A549 (cell line): ENCODE measurements at regions not wholly inside any gene's neighbourhood (a gene's known extent, or its start where the extent isn't known, plus 50 kb on each side); places are given as distances from the start of the nearest gene placed in this dataset.

Experiments
- ATAC-seq, 2 experiments: fragments of 200-7000 bp in 1 of 2; fragments of >200 bp in 1 of 2; cut with Nextera tagmentation in 1 of 2; cut with Tn5 transposase in 1 of 2; 3 replicates each; pipeline versions ENCODE4 v1.8.0 to v1.9.1; 2018 to 2020; ENCODE audit warnings: mild to moderate bottlenecking in 1 of 2, moderate library complexity in 1 of 2
- CTCF ChIA-PET: fragments of 300-600 bp; sonication (Branson Sonifier 250); formaldehyde crosslinking; extraction: SDS; loops from one replicate; lab custom pipeline; 2021; ENCODE audit warnings: antibody characterized with exemption, inconsistent platforms; lab: Yijun Ruan, JAX
- POLR2A ChIA-PET: fragments of 350-600 bp; formaldehyde crosslinking; extraction: SDS; loops from one replicate; lab custom pipeline; 2021; ENCODE audit warnings: antibody characterized with exemption, inconsistent platforms; lab: Yijun Ruan, JAX
- DNase-seq, 2 experiments: peaks; one replicate each; pipeline versions ENCODE4 v3.0.0 to v3.0.0-alpha.2; 2011 to 2016; ENCODE audit warnings: low read depth in 1 of 2, low spot score in 1 of 2
- FAIRE-seq: peaks from 2 replicates; lab custom pipeline; 2011; peaks lifted over from hg19 to GRCh38; lab: Jason Lieb, UNC
- H3K27ac ChIP-seq, 2 experiments: fragments of >200 bp; sonication (Bioruptor Twin); formaldehyde crosslinking; 3 replicates each; pipeline ENCODE4 v1.5.1; 2016 to 2017
- H3K4me1 ChIP-seq: fragments of >200 bp; sonication (Bioruptor Twin); formaldehyde crosslinking; 3 replicates; pipeline ENCODE4 v1.6.1; 2016
- H3K4me2 ChIP-seq: fragments of >200 bp; sonication (Bioruptor Twin); formaldehyde crosslinking; 3 replicates; pipeline ENCODE4 v1.6.1; 2016
- H3K4me3 ChIP-seq: fragments of >200 bp; sonication (Bioruptor Twin); formaldehyde crosslinking; 3 replicates; pipeline ENCODE4 v1.5.1; 2016
- H3K9me3 ChIP-seq: fragments of >200 bp; sonication (Bioruptor Twin); formaldehyde crosslinking; 3 replicates; pipeline ENCODE4 v1.6.1; 2016
- BCL3 ChIP-seq: fragments of >200 bp; sonication (Bioruptor Twin); formaldehyde crosslinking; IDR thresholded peaks from 3 replicates; pipeline ENCODE4 v1.6.1; 2016
- CBX8 ChIP-seq: fragments of 200-600 bp; sonication (generic); IDR thresholded peaks from 2 replicates; pipeline ENCODE4 v1.6.1; 2016
- CHD2 ChIP-seq: fragments of 150-350 bp; IDR thresholded peaks from 2 replicates; pipeline ENCODE4 v1.6.1; 2014; ENCODE audit warnings: low read length; ENCODE audit not compliant: partially characterized antibody
- CHD4 ChIP-seq: fragments of 200-600 bp; sonication (generic); IDR thresholded peaks from 2 replicates; pipeline ENCODE4 v1.6.1; 2016; ENCODE audit warnings: antibody characterized with exemption, mild to moderate bottlenecking, borderline replicate concordance
- EP300 ChIP-seq, 2 experiments: fragments of >200 bp; sonication (Bioruptor Twin); formaldehyde crosslinking; IDR thresholded peaks; 2 replicates in 1 of 2; 3 replicates in 1 of 2; pipeline ENCODE4 v1.6.1; 2016 to 2017
- ESRRA ChIP-seq: fragments of 150-350 bp; IDR thresholded peaks from 2 replicates; pipeline ENCODE4 v1.6.1; 2014; ENCODE audit warnings: mild to moderate bottlenecking, low read length, borderline replicate concordance
- FOSB ChIP-seq: fragments of 250-450 bp; sonication (Bioruptor Pico); IDR thresholded peaks from 2 replicates; pipeline ENCODE4 v1.5.0; 2020; ENCODE audit warnings: mild to moderate bottlenecking, moderate library complexity
- FOSL2 ChIP-seq, 2 experiments: fragments of 450-650 bp in 1 of 2; fragments of >200 bp in 1 of 2; sonication (Bioruptor Twin) in 1 of 2; formaldehyde crosslinking; IDR thresholded peaks; 2 replicates each; pipeline versions ENCODE4 v1.5.0 to v1.6.1; 2016 to 2020; ENCODE audit warnings: mild to moderate bottlenecking in 1 of 2, moderate library complexity in 1 of 2
- HOXA7 ChIP-seq: fragments of 250-450 bp; sonication (Bioruptor Pico); IDR thresholded peaks from 2 replicates; pipeline ENCODE4 v1.5.0; 2020; ENCODE audit warnings: mild to moderate bottlenecking, moderate library complexity
- HOXB13 ChIP-seq: fragments of 250-450 bp; sonication (Bioruptor Pico); IDR thresholded peaks from 2 replicates; pipeline ENCODE4 v1.5.0; 2020; ENCODE audit warnings: low read depth, mild to moderate bottlenecking, moderate library complexity
- JUNB ChIP-seq: fragments of >200 bp; sonication (Bioruptor Twin); formaldehyde crosslinking; IDR thresholded peaks from 2 replicates; pipeline ENCODE4 v1.6.1; 2016
- MAX ChIP-seq: IDR thresholded peaks from 2 replicates; pipeline ENCODE4 v1.6.1; 2012
- MAZ ChIP-seq: fragments of 150-350 bp; IDR thresholded peaks from 2 replicates; pipeline ENCODE4 v1.6.1; 2014; ENCODE audit warnings: antibody characterized with exemption, low read depth, low read length, borderline replicate concordance
- MYC ChIP-seq: IDR thresholded peaks from 2 replicates; pipeline ENCODE4 v1.6.1; 2012; ENCODE audit warnings: mild to moderate bottlenecking, inconsistent platforms, low read length, improper control_type of control experiment, borderline replicate concordance
- NFE2L2 ChIP-seq: fragments of 150-350 bp; conservative IDR thresholded peaks from 2 replicates; pipeline ENCODE4 v1.6.1; 2014; ENCODE audit warnings: low read length
- NPAS2 ChIP-seq: fragments of 250-450 bp; sonication (Bioruptor Pico); IDR thresholded peaks from 2 replicates; pipeline ENCODE4 v1.8.0; 2022; ENCODE audit warnings: mild to moderate bottlenecking, moderate library complexity, borderline replicate concordance
- NR3C1 ChIP-seq: fragments of >200 bp; sonication (Bioruptor Twin); formaldehyde crosslinking; IDR thresholded peaks from 3 replicates; pipeline ENCODE4 v1.6.1; 2017
- PBX3 ChIP-seq: IDR thresholded peaks from 2 replicates; pipeline ENCODE4 v1.6.1; 2012
- PHF8 ChIP-seq: fragments of 200-600 bp; sonication (generic); IDR thresholded peaks from 2 replicates; pipeline ENCODE4 v1.6.1; 2016; ENCODE audit warnings: low read depth, mild to moderate bottlenecking, antibody characterized with exemption, moderate library complexity, borderline replicate concordance
- POLR2AphosphoS2 ChIP-seq: conservative IDR thresholded peaks from 2 replicates; pipeline ENCODE4 v1.6.1; 2012; ENCODE audit warnings: low read length, improper control_type of control experiment, inconsistent platforms
- RAD21 ChIP-seq, 2 experiments: fragments of >200 bp in 1 of 2; sonication (Bioruptor Twin) in 1 of 2; formaldehyde crosslinking in 1 of 2; IDR thresholded peaks in 1 of 2; conservative IDR thresholded peaks in 1 of 2; 2 replicates in 1 of 2; 3 replicates in 1 of 2; pipeline ENCODE4 v1.6.1; 2012 to 2018; ENCODE audit warnings: inconsistent platforms in 1 of 2
- RCOR1 ChIP-seq: fragments of 150-350 bp; IDR thresholded peaks from 2 replicates; pipeline ENCODE4 v1.6.1; 2014; ENCODE audit warnings: antibody characterized with exemption, low read length, low read depth
- RNF2 ChIP-seq: fragments of 200-600 bp; sonication (generic); IDR thresholded peaks from 2 replicates; pipeline ENCODE4 v1.6.1; 2016; ENCODE audit warnings: low read depth, mild to moderate bottlenecking, antibody characterized with exemption, moderate library complexity, borderline replicate concordance
- SMC3 ChIP-seq: fragments of >200 bp; sonication (Bioruptor Twin); formaldehyde crosslinking; IDR thresholded peaks from 3 replicates; pipeline ENCODE4 v1.6.1; 2018; ENCODE audit warnings: inconsistent platforms
- TFCP2L1 ChIP-seq: fragments of 250-450 bp; sonication (Bioruptor Pico); IDR thresholded peaks from 2 replicates; pipeline ENCODE4 v1.5.0; 2021; ENCODE audit warnings: mild to moderate bottlenecking
- USF2 ChIP-seq: fragments of 450-650 bp; IDR thresholded peaks from 2 replicates; pipeline ENCODE4 v1.6.1; 2014; ENCODE audit warnings: antibody characterized with exemption
- ZNF302 ChIP-seq: fragments of 250-450 bp; sonication (Bioruptor Pico); IDR thresholded peaks from 2 replicates; pipeline ENCODE4 v1.9.0; 2021; ENCODE audit warnings: inconsistent platforms, mild to moderate bottlenecking, moderate library complexity
- WGBS: methylation state at CpG from one replicate; pipeline ENCODE4 v1.1.6; 2017; ENCODE audit errors: missing lambda C conversion rate; 5-methylcytosine and 5-hydroxymethylcytosine counted together

GRCh38 chr5:112656451-112656850, 81.2 kb upstream of the APC start:
- ChIA-PET CTCF (no interaction called here), POLR2A (no interaction called here)
- Histone ChIP-seq H3K4me2 (no peak overlapping the region), H3K4me3 (no peak overlapping the region), H3K9me3 (no peaks in the 10 kb centered on the region), H3K27ac (no peak overlapping the region)
- FAIRE-seq (no peak), DNase-seq (no peak), ATAC-seq (no peak)
- 51% methylated on average over 2 of the region's 2 CpGs for WGBS
- TF ChIP-seq ESRRA (no peak), MYC (no peak), JUNB (no peak), PHF8 (no peak), NPAS2 (CRISPR knock-in tag) (no peak), SMC3 (no peak), FOSB (CRISPR knock-in tag) (no peak), RNF2 (no peak), HOXA7 (CRISPR knock-in tag) (no peak), MAZ (no peak), RAD21 (conservative IDR thresholded peaks at IDR 0.05 in 1 of 2, IDR thresholded peaks at IDR 0.05 in 1 of 2) (no peak), CHD4 (no peak), TFCP2L1 (no peak), FOSL2 (IDR thresholded peaks at IDR 0.05) (no peak), FOSL2 (CRISPR knock-in tag; IDR thresholded peaks at IDR 0.05) (no peak), HOXB13 (CRISPR knock-in tag) (no peak)
- TF ChIP-seq, all 56 proteins: peak for 0
- H3K4me1 ChIP-seq = no peaks in the 10 kb centered on the region

GRCh38 chr5:112657804-112658203, 79.9 kb upstream of the APC start:
- Histone ChIP-seq H3K9me3 (no peaks in the 10 kb centered on the region), H3K4me1 (no peaks in the 10 kb centered on the region), H3K4me3 (no peak overlapping the region), H3K27ac (no peak overlapping the region), H3K4me2 (no peak overlapping the region)
- WGBS = 30% methylated on average over 3 of the region's 3 CpGs
- no peak for DNase-seq
- POLR2A ChIA-PET = no interaction called here
- CTCF ChIA-PET = no interaction called here
- ATAC-seq = no peak
- FAIRE-seq = no peak
- no peak for TF ChIP-seq NPAS2 (CRISPR knock-in tag)
- no peak for TF ChIP-seq MAX
- no peak for TF ChIP-seq CBX8
- no peak for TF ChIP-seq RCOR1
- no peak for TF ChIP-seq ZNF302

- Histone ChIP-seq H3K4me3 (no peak overlapping the region), H3K27ac (no peak overlapping the region), H3K4me2 (no peak overlapping the region), H3K9me3 (no peaks in the 10 kb centered on the region), H3K4me1 (no peaks in the 10 kb centered on the region)
- ChIA-PET POLR2A (no interaction called here), CTCF (no interaction called here)
- no peak for DNase-seq
- no peak for TF ChIP-seq PBX3
- TF ChIP-seq NR3C1 = no peak
- TF ChIP-seq POLR2AphosphoS2 = no peak
- no peak for TF ChIP-seq MYC
- TF ChIP-seq BCL3 = no peak
- no peak for TF ChIP-seq USF2
- TF ChIP-seq RCOR1 = no peak
- TF ChIP-seq NFE2L2 = no peak
- no peak for TF ChIP-seq EP300 (IDR thresholded peaks at IDR 0.05)
- TF ChIP-seq CHD2 = no peak
- no peak for TF ChIP-seq ESRRA
- 33% methylated on average over 1 of the region's 1 CpG for WGBS
- ATAC-seq = no peak
- FAIRE-seq = no peak
Measured at GRCh38 chr5:112660359-112660758, 77.3 kb upstream of the APC start.
